SH-SY5Y (cell line): ENCODE measurements at regions not wholly inside any gene's neighbourhood (a gene's known extent, or its start where the extent isn't known, plus 50 kb on each side); places are given as distances from the start of the nearest gene placed in this dataset.

Source experiments
- GATA2 ChIP-seq: IDR thresholded peaks from 2 replicates; pipeline ENCODE4 v1.6.1; 2011; ENCODE audit warnings: mild to moderate bottlenecking, low read depth, low read length
- GATA3 ChIP-seq: IDR thresholded peaks from 2 replicates; pipeline ENCODE4 v1.6.1; 2011; ENCODE audit warnings: low read depth, mild to moderate bottlenecking, low read length, moderate library complexity

GRCh38 chr6:113786168-113786567 lies 71.0 kb upstream of the MARCKS start:
- no peak for TF ChIP-seq GATA3
- no peak for TF ChIP-seq GATA2

DNA sequence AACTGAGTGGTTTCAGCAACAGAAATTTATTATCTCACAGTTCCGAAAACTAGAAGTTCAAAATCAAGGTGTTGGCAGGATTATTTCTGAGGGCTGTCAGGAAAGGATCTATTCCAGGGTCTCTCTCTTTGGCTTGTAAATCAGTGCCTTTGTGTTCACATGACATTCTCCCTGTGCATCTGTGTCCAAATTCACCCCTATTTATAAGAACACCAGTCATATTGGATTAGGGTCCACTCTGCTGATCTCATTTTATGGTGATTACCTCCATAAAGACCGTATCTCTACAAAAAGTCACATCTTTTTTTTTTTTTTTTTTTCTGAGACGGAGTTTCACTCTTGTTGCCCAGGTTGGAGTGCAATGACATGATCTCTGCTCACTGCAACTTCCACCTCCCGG lies 68.6 kb upstream of the MARCKS start:
- no peak for TF ChIP-seq GATA3
- no peak for TF ChIP-seq GATA2

- TF ChIP-seq GATA3 (no peak), GATA2 (no peak)
These were observed 61.1 kb upstream of the MARCKS start for GRCh38 chr6:113796038-113796437.

DNA sequence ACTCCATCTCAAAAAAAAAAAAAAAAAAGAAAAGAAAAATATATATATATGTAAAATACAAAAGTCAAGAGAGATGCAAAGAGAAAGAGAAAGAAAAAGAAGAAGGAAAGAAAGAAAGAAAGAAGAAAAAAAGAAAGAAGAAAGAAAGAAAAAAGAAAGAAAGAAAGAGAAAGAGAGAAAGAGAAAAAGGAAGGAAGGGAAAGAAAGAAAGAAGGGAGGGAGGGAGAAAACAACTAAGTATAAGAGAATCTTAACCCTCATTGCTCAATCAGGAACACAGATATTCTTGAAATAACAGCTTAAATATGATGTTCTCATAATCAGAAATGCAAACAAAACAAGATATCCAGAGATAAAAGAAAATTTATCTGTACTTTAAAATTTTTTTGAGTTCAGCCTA lies 54.4 kb upstream of the MARCKS start:
- TF ChIP-seq GATA2 (no peak), GATA3 (no peak)

DNA sequence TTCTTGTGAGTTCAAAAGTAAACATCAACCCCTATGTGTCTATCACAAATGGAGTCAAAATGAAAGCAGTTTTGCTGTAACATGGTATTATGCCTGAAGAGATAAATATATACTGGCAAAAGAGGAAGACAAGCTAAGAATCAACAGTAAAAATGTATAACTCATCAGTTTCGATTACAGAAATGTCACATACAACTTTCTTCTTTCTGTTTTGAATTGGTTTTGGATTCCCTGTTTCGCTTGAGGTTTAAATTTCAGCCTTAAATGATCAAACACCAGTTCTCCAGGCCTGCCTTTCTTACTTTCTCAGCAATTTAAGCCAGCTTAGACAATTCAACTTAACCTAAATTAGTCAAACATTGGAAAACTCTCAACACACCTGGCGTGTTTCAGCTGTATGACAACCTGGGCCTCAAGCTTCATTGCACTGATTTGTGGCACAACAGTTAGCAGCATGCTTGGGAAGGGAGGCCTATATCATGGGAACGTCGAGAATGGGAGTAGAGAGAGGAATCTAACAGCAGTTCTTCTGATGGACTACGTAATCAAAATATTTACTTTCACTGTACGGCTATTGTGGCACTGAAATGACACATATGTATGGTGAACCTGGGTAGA lies 51.9 kb upstream of the MARCKS start:
- no peak for TF ChIP-seq GATA3
- TF ChIP-seq GATA2, result no peak

DNA sequence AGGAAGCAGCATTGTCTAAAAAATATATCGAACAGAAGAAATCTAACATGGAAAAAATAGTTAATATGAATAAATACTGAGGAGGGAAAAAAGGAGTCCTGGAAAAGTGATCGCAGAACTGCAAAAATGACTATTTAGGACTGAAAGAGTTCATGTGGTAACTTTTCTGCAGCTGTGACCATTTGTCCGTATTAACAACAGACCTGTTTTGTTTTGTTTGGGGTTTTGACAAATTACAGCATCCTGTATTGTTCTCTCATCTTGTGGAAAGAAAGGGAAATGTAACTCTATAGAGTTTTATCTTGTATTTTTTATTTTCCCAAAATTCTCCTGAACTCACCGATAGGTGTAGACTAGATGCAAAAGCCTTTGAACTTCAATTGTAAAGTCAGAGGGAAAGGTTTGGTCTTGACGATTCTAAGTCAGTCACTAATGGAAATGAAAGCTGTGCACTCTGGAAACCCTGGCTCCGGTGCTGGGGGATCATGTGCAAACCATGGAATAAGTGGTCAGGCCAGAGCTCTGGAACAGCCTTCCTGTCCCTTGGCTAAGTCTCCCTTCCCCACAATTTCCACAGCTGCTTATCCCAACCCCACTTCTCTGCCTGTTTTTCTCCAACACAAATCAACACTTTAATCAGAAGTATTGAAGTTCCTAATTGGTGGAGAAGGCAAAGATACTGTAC lies 51.2 kb upstream of the MARCKS start:
- TF ChIP-seq GATA2 (no peak), GATA3 (no peak)
